K562 (cell line): ENCODE measurements at regions not wholly inside any gene's neighbourhood (a gene's known extent, or its start where the extent isn't known, plus 50 kb on each side); places are given as distances from the start of the nearest gene placed in this dataset.
A peak's percentile ranks its signal among the peaks of the same experiment; 100 is the strongest.

Experiments used
- ARNT ChIP-seq, 2 experiments: fragments of 450-650 bp; IDR thresholded peaks; 2 replicates each; pipeline ENCODE4 v1.6.1; 2016; ENCODE audit warnings: mild to moderate bottlenecking in 1 of 2
- BCLAF1 ChIP-seq, 2 experiments: fragments of 450-650 bp in 1 of 2; IDR thresholded peaks; 2 replicates each; pipeline ENCODE4 v1.6.1; 2011 to 2017; ENCODE audit warnings: low read depth in 2 of 2, antibody characterized with exemption in 1 of 2, borderline replicate concordance in 1 of 2, low read length in 1 of 2, mild to moderate bottlenecking in 1 of 2, mixed read lengths in 1 of 2; ENCODE audit not compliant: control insufficient read depth in 1 of 2
- CC2D1A ChIP-seq: fragments of 450-650 bp; IDR thresholded peaks from 2 replicates; pipeline ENCODE4 v1.6.1; 2017; ENCODE audit warnings: mild to moderate bottlenecking
- CREB3L1 ChIP-seq: fragments of 450-650 bp; IDR thresholded peaks from 2 replicates; pipeline ENCODE4 v1.6.1; 2014; ENCODE audit warnings: low read depth, mild to moderate bottlenecking, moderate library complexity, borderline replicate concordance
- DACH1 ChIP-seq: fragments of 450-650 bp; IDR thresholded peaks from 2 replicates; pipeline ENCODE4 v1.6.1; 2018; ENCODE audit not compliant: partially characterized antibody
- DNMT1 ChIP-seq: fragments of 450-650 bp; IDR thresholded peaks from 2 replicates; pipeline ENCODE4 v1.6.1; 2016; ENCODE audit warnings: antibody characterized with exemption, mild to moderate bottlenecking
- FOXK1 ChIP-seq: sonication (generic); formaldehyde crosslinking; IDR thresholded peaks from 2 replicates; pipeline ENCODE4 v1.8.0; 2022; ENCODE audit warnings: missing genetic modification reagents, mild to moderate bottlenecking, borderline replicate concordance
- FUS ChIP-seq: fragments of 200-400 bp; formaldehyde crosslinking; optimal IDR thresholded peaks from 2 replicates; pipeline ENCODE3; 2017; ENCODE audit warnings: low read depth, low read length
- ILF3 ChIP-seq: fragments of 450-650 bp; IDR thresholded peaks from 2 replicates; pipeline ENCODE4 v1.6.1; 2018; ENCODE audit warnings: antibody characterized with exemption, mild to moderate bottlenecking, moderate library complexity, borderline replicate concordance
- NR2C2 ChIP-seq, 2 experiments: fragments of 200-800 bp in 1 of 2; sonication (Bioruptor generic) in 1 of 2; sonication (generic) in 1 of 2; formaldehyde crosslinking in 1 of 2; IDR thresholded peaks; 2 replicates each; pipeline versions ENCODE4 v1.6.1 to v1.8.0; 2016 to 2022; ENCODE audit warnings: mild to moderate bottlenecking in 1 of 2, missing compliant biosample characterization in 1 of 2, missing genetic modification characterization in 1 of 2, missing genetic modification reagents in 1 of 2
- OTX1 ChIP-seq: fragments of 450-650 bp; formaldehyde crosslinking; IDR thresholded peaks from 2 replicates; pipeline ENCODE4 v1.4.0; 2022; ENCODE audit warnings: mild to moderate bottlenecking
- PML ChIP-seq: IDR thresholded peaks from 2 replicates; pipeline ENCODE4 v1.6.1; 2012; ENCODE audit warnings: low read length, inconsistent platforms
- PYGO2 ChIP-seq: fragments of 450-650 bp; IDR thresholded peaks from 2 replicates; pipeline ENCODE4 v1.6.1; 2016; ENCODE audit warnings: mild to moderate bottlenecking, missing genetic modification characterization, moderate library complexity, missing compliant biosample characterization
- TFAP4 ChIP-seq: sonication (generic); formaldehyde crosslinking; IDR thresholded peaks from 2 replicates; pipeline ENCODE4 v1.8.0; 2022; ENCODE audit warnings: missing genetic modification reagents, mild to moderate bottlenecking, moderate library complexity, borderline replicate concordance
- ZBTB33 ChIP-seq: sonication (generic); formaldehyde crosslinking; IDR thresholded peaks from 2 replicates; pipeline ENCODE4 v1.8.1; 2023; ENCODE audit warnings: mild to moderate bottlenecking, missing genetic modification reagents
- ZBTB8A ChIP-seq: fragments of 450-650 bp; IDR thresholded peaks from 2 replicates; pipeline ENCODE4 v1.6.1; 2018; ENCODE audit warnings: mild to moderate bottlenecking, moderate library complexity; ENCODE audit not compliant: partially characterized antibody
- ZKSCAN8 ChIP-seq: fragments of 200-800 bp; sonication (Bioruptor generic); IDR thresholded peaks from 2 replicates; pipeline ENCODE4 v1.6.1; 2016; ENCODE audit warnings: missing genetic modification characterization, missing compliant biosample characterization
- ZNF232 ChIP-seq: sonication (generic); formaldehyde crosslinking; IDR thresholded peaks from 2 replicates; pipeline ENCODE4 v1.8.0; 2022; ENCODE audit warnings: mild to moderate bottlenecking, missing genetic modification reagents

GRCh38 chr3:193843474-193844301 is 250.7 kb downstream of the OPA1 start (continued):
- TF ChIP-seq CREB3L1 (0 out of 2 replicates have a peak, but pooled peaks have one; percentile 12), ZKSCAN8 (no peak), CC2D1A (no peak), ARNT (IDR thresholded peaks at IDR 0.05) (no peak), BCLAF1 (IDR thresholded peaks at IDR 0.05; ENCODE audit: borderline replicate concordance in 1 of 2, control insufficient read depth in 1 of 2, low read depth in 2 of 2, low read length in 1 of 2) (no peak), FUS (no peak), DACH1 (no peak), TFAP4 (CRISPR knock-in tag) (no peak), FOXK1 (no peak), ZNF232 (CRISPR knock-in tag) (0 out of 2 replicates have a peak, but pooled peaks have one; percentile 19), ZBTB8A (no peak), OTX1 (no peak), PYGO2 (tag) (no peak), PML (no peak), DNMT1 (no peak), ZBTB33 (CRISPR knock-in tag) (peak; percentile 52; the same call in 1 of the 2 replicates), ILF3 (no peak), NR2C2 (CRISPR knock-in tag; IDR thresholded peaks at IDR 0.05) (no peak), NR2C2 (tag; IDR thresholded peaks at IDR 0.05) (peak; percentile 37; the same call in 1 of the 2 replicates)
